HG03039 (cell line): ENCODE measurements at regions not wholly inside any gene's neighbourhood (a gene's known extent, or its start where the extent isn't known, plus 50 kb on each side); places are given as distances from the start of the nearest gene placed in this dataset.
A peak's percentile ranks its signal among the peaks of the same experiment; 100 is the strongest.

Source experiments
- ATAC-seq: cut with Tn5 transposase; IDR thresholded peaks from one replicate; pipeline ENCODE4 v1.9.1; 2021; ENCODE audit warnings: mild to moderate bottlenecking, moderate library complexity; ENCODE audit not compliant: unreplicated experiment

- no peak for ATAC-seq
Observed at GRCh38 chr3:181855825-181856224, 144.1 kb downstream of the SOX2 start.

DNA sequence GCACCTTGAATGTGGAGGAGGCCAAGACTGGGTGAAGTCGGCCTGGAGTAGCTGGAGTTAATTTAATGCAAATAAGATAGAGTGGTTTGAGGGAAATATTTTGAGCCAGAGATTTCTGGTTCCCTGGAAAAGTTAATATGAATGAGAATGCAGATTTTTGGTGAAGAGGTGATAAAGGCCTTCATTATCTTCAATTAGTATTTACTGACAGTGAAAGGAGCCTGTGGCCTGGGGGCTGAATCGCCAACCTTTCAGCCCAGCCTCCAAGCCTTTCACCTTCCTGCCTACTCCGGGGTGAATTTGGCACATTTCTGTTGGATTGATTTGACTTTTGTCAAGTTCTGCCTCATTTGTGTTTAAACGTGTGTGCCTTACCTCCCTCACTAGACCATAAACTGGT, 147.8 kb downstream of the SOX2 start:
- no peak for ATAC-seq

DNA sequence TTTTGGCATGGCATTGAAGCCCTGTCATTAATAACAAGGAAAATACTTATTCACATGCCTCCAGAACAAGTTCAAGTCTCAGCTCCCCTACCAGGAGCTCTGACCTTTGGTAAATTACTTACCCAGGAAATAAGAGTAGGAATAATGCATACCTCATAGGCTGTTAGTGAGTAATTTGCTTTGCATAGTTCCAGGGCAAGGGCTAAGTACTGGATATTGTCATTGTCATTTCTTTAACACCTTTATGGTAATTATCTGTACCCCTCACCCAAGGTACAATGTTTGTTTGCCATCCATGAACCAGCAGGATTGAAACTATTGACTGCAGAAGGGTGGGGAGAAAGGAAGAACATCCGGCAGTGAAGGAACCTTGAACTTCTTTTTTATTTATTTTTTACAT, 148.5 kb downstream of the SOX2 start:
- ATAC-seq: no peak

DNA sequence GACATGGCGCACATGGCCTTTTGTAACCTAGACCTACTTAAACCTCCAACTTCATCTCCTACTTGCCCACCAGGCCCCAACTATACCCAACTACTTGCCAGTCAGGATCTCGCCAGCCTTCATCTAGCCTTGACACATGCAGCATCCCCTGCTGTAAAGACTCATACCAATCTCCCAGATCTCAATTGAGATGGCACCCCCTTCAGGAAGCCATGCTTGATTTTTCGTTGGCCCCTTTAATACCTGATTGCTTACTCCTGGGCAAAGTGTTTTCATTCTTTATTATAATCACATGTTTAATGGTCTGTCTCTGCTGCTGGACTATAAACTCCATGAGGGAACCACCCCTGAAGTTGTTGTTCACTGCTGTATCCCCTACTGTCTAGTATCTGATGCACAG, 150.8 kb downstream of the SOX2 start:
- ATAC-seq: no peak

DNA sequence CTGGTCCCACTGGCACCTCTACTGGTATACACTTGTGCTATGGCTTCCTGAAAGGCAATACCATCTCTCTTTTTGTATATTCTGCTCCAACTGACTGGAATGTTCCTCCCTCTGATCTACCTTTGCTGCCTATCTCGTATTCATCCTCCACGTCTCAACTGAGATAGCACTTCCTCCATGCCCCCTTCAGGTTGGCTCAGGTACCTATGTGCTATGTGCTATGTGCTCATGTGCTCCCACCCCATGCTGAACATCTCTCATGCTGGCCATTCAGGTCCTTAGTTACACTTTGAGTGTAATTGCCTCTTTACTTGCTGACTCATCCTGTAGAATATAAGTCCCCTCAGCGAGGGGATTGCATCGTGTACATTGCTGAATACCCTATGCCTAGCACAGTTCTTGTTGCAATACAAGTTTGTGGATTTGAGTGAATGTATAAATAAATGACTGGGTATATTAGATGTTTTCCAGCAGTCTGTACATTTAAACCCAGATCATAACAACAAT, 156.9 kb downstream of the SOX2 start:
- ATAC-seq: no peak

DNA sequence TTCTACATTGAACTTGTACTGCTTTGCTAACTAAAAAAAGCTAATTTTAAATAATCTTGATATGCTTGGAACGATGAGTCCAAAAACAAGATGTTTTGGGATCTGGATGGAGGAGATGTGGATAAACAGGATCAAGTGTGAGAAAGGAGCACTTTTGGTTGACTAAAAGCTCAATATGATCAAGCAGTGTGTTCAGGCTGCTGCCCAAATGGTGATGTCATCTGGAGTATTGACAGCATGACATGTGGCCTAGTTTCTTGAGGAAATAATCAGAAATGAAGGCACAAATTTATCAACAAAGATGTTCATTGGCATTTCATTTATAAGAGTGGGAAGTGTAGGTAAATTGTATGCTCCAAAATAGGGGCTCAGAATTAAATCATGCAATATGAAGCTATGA, 161.2 kb downstream of the SOX2 start:
- ATAC-seq: no peak

DNA sequence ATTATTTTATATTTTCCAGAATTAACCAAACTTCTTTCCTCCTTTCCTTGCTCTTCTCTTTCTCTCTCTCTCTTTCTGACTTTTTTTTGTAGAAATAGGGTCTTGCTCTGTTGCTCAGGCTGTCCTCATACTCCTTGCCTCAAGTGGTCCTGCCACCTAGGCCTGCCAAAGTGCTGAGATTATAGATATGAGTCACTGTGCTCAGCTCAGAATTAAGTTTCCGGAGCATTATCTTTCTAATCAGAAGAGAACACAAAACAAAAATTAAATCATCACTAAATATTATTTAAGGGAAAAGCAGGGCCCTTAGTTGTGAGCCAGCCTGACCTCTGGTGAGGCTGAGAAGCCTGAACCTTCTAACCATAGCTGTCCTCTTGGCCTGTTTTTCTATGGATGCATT, 168.2 kb downstream of the SOX2 start:
- ATAC-seq: no peak

- no peak for ATAC-seq
Observed at GRCh38 chr3:181880331-181880730, 168.6 kb downstream of the SOX2 start.

DNA sequence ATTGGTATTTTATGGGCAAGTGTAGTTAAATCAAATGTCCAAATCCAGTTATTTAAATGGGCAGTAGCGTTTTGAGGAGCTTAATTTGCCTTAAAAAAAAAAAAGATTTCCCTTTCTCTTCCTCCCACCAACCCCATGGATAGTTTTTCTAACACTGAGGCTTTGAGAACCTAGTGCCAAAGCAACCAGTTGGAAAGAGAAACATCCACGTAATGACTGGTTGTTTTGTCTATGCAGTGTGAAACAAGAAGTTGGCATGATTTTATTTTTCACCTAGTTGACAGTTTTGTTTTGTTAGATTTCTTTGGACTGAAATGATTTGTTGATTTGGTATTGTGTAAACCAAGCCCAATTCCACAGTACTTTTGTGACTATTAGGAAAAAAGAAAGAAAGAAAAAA, 170.0 kb downstream of the SOX2 start:
- no peak for ATAC-seq

GRCh38 chr3:181885868-181886630, 174.3 kb downstream of the SOX2 start:
- ATAC-seq: no peak

DNA sequence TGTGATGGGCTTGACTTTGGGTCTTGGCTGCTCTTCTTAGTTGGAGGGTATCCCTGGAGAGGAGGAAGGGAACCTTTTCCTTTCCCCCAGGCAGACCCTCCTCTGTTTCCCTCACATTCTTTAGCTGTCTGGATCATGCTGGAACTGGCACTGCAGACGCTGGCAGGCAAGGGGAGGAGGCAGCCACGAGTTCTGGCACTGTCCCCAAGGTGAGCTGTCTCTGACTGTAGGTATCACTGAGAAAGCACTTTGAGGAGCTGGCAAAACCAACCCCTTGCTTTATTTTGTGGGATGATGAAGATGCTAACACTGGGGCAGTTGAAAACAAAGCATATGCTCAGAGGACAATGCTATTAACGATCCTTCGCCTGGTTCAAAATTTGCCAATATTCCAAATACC, 175.0 kb downstream of the SOX2 start:
- ATAC-seq: no peak

GRCh38 chr3:181887685-181888084, 176.0 kb downstream of the SOX2 start:
- no peak for ATAC-seq

DNA sequence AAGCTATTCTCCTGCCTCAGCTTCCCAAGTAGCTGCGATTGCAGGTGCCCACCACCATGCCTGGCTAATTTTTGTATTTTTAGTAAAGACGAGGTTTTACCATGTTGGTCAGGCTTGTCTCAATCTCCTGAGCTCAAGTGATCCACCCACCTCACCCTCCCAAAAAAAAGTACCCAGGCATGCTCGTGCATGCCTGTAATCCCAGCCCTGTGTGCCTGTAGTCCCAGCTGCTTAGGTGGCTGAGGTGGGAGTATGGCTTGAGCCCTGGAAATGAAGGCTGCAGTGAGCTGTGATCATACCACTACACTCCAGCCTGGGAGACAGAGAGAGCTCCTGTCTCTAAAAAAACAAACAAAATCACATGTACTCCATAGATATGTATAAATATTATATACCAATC, 176.5 kb downstream of the SOX2 start:
- ATAC-seq: no peak

DNA sequence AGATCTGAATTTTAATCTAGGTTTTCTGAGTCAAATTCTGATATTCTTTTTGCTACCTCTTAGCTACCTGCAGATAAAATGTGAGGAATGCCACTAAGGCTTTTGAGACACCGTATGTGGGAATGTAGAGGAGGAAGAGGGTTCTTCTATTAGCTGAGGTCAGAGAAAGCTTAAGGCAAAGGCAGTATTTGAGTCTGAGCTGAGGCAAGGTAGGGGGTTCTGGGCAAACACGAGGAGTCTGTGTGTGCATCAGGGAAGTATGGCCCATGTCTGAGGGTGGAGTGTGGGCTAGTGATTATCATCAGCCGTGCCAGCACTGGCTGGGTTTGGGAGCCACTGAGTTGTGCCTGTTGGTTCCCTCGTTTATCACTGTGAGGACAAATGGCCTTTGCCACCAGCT, 181.1 kb downstream of the SOX2 start:
- ATAC-seq: no peak

DNA sequence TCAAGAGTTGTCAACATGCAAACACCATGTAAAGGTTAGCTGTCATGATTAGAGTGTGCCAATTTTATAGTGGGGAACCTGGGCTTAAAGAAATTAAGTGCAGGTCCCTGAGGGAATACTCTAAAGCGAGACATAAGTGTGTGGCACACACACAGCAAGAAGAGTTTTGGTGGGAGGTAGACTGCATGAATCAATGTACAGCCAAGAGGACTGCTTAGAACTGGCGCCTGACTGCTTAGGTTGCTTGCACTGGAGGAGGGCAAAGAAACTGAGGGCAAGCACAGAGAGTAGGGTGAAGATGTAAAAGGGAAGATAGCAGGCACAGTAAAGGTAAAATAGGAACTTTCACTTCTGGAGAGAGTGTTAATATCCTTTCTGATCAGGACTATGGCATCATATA, 184.9 kb downstream of the SOX2 start:
- no peak for ATAC-seq

DNA sequence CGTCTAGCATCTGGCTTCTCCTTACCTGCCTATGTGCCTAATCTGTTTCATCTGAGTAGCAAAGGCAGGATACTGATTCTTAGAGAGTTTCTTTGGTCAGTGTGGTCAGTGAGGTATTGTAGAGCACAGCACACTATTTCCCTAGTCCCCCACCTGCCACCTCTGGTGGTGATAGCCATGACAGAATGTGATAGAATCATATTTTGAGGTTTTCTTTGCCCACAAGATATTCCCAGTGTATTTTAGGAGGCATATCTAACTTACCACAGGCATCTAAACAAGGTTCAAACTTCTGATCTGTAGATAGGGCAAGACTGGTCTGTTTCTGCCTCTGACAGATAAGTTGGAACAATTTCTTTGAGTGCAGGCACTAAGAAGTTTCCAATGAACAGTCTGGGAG, 188.0 kb downstream of the SOX2 start:
- ATAC-seq: no peak

DNA sequence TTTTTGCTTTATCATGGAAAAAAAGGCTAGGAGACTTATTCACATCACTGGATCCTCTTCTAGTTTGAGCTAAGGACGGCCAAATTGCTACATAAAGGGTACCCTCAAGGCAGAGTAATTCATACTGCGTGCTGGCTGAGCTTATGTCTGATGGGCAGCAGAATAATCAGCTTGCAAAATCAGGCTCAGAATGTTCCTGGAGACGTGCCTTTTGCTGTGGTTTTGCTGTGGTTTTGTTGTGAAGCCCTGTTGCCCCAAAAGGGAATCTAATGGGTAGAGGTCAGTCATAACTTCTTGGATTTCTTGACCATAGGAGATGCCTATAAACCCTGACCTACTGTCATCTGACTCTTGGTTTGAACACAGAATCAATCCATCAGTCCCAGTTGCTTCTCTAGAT, 189.9 kb downstream of the SOX2 start:
- no peak for ATAC-seq

- peak; percentile 62 for ATAC-seq
Observed at GRCh38 chr3:181906338-181906737, 194.6 kb downstream of the SOX2 start.

DNA sequence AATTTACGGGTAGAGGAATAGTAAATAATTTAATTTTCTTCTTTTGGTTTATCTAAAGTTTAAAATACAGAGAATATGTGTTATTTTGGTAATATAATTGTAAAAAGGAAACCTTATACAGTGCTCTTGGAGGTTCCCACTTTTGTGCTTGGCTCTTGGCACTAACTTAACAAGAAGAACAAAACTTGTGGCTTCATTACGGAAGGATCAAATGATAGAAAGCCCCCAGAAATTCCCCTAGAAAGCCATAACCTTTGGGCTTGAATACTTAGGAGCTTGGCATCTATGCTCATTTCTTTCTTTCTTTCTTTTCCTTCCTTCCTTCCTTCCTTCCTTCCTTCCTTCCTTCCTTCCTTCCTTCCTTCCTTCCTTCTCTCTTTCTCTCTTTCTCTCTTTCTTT, 197.5 kb downstream of the SOX2 start:
- no peak for ATAC-seq

- ATAC-seq: peak; percentile 76
Observed at GRCh38 chr3:181912384-181912783, 200.7 kb downstream of the SOX2 start.

GRCh38 chr3:181913254-181913653, 201.5 kb downstream of the SOX2 start:
- ATAC-seq: no peak

- no peak for ATAC-seq
Observed at GRCh38 chr3:181915551-181915950, 203.8 kb downstream of the SOX2 start.

- ATAC-seq: no peak
Observed at GRCh38 chr3:181916013-181916412, 204.3 kb downstream of the SOX2 start.
